GM23338 (cell line): ENCODE measurements at regions not wholly inside any gene's neighbourhood (a gene's known extent, or its start where the extent isn't known, plus 50 kb on each side); places are given as distances from the start of the nearest gene placed in this dataset.

Experiments used
- ATAC-seq: fragments of 200-7000 bp; cut with Tn5 transposase; 3 replicates; pipeline ENCODE4 v1.9.1; 2020
- DNase-seq: peaks from one replicate; pipeline ENCODE4 v3.0.0-alpha.2; 2015; ENCODE audit warnings: low spot score
- H2AFZ ChIP-seq: fragments of 200-600 bp; sonication (generic); 2 replicates; pipeline ENCODE4 v1.8.0; 2016; ENCODE audit warnings: antibody characterized with exemption, mild to moderate bottlenecking, moderate library complexity
- H3F3A ChIP-seq: fragments of 200-600 bp; sonication (generic); replicated peaks from 2 replicates; pipeline ENCODE4 v1.8.0; 2017; ENCODE audit warnings: antibody characterized with exemption, mixed run types, low read depth
- H3K27ac ChIP-seq: fragments of 200-600 bp; sonication (generic); 2 replicates; pipeline ENCODE4 v1.6.1; 2016; ENCODE audit warnings: low read depth
- H3K27me3 ChIP-seq: fragments of 200-600 bp; sonication (generic); 2 replicates; pipeline ENCODE4 v1.8.0; 2016; ENCODE audit warnings: mild to moderate bottlenecking, mixed run types, moderate library complexity; ENCODE audit not compliant: insufficient read depth
- H3K36me3 ChIP-seq: fragments of 200-600 bp; sonication (generic); 2 replicates; pipeline ENCODE4 v1.8.0; 2016; ENCODE audit warnings: mild to moderate bottlenecking; ENCODE audit not compliant: insufficient read depth
- H3K4me1 ChIP-seq: fragments of 200-600 bp; sonication (generic); 2 replicates; pipeline ENCODE4 v1.8.0; 2016; ENCODE audit warnings: mild to moderate bottlenecking, moderate library complexity; ENCODE audit not compliant: insufficient read depth
- H3K4me2 ChIP-seq: fragments of 200-600 bp; sonication (generic); 2 replicates; pipeline ENCODE4 v1.7.1; 2017; ENCODE audit warnings: mixed run types
- H3K4me3 ChIP-seq: fragments of 200-600 bp; sonication (generic); 2 replicates; pipeline ENCODE4 v1.6.1; 2016; ENCODE audit warnings: mixed run types
- H3K79me2 ChIP-seq: fragments of 200-600 bp; sonication (generic); replicated peaks from 2 replicates; pipeline ENCODE4 v1.8.0; 2017; ENCODE audit warnings: mild to moderate bottlenecking; ENCODE audit not compliant: insufficient read depth
- H3K9me2 ChIP-seq: fragments of 200-600 bp; sonication (generic); 2 replicates; pipeline ENCODE4 v1.8.0; 2017; ENCODE audit not compliant: insufficient read depth
- H4K20me1 ChIP-seq: fragments of 200-600 bp; sonication (generic); replicated peaks from 2 replicates; pipeline ENCODE4 v1.8.0; 2017; ENCODE audit warnings: mild to moderate bottlenecking; ENCODE audit not compliant: insufficient read depth
- H3K27ac Mint-ChIP-seq: 2 replicates; pipeline ENCODE4 v1.8.0; 2020; ENCODE audit warnings: inconsistent platforms, mild to moderate bottlenecking, moderate library complexity, mixed read lengths
- H3K27me3 Mint-ChIP-seq: 3 replicates; pipeline ENCODE4 v1.8.0; 2022; ENCODE audit warnings: low read depth, mild to moderate bottlenecking, moderate library complexity, mixed read lengths, inconsistent platforms; ENCODE audit not compliant: insufficient read depth, poor library complexity
- H3K36me3 Mint-ChIP-seq: 3 replicates; pipeline ENCODE4 v1.8.0; 2021; ENCODE audit warnings: low read depth, mild to moderate bottlenecking, inconsistent platforms, moderate library complexity, mixed read lengths
- H3K4me1 Mint-ChIP-seq: 3 replicates; pipeline ENCODE4 v1.8.0; 2020; ENCODE audit warnings: mild to moderate bottlenecking, inconsistent platforms, mixed read lengths
- H3K4me3 Mint-ChIP-seq: 3 replicates; pipeline ENCODE4 v1.8.0; 2021; ENCODE audit warnings: moderate library complexity, mild to moderate bottlenecking, inconsistent platforms, mixed read lengths
- H3K9me3 Mint-ChIP-seq: 3 replicates; pipeline ENCODE4 v1.8.0; 2020; ENCODE audit warnings: moderate library complexity, mild to moderate bottlenecking, inconsistent platforms, mixed read lengths
- CREB1 ChIP-seq: fragments of 250-450 bp; sonication (Bioruptor Pico); IDR thresholded peaks from 2 replicates; pipeline ENCODE4 v1.5.0; 2020; ENCODE audit warnings: low read depth, mild to moderate bottlenecking, moderate library complexity
- EZH2 ChIP-seq: fragments of 200-600 bp; sonication (generic); IDR thresholded peaks from one replicate; pipeline ENCODE4 v1.8.0; 2017; ENCODE audit warnings: antibody characterized with exemption, mild to moderate bottlenecking, low read depth; ENCODE audit not compliant: unreplicated experiment
- EZH2phosphoT487 ChIP-seq: fragments of 200-600 bp; sonication (generic); IDR thresholded peaks from one replicate; pipeline ENCODE4 v1.8.1; 2018; ENCODE audit warnings: antibody characterized with exemption; ENCODE audit not compliant: unreplicated experiment
- JUNB ChIP-seq: IDR thresholded peaks from one replicate; pipeline ENCODE4 v1.6.1; 2016; ENCODE audit warnings: antibody characterized with exemption; ENCODE audit not compliant: unreplicated experiment
- NANOG ChIP-seq: IDR thresholded peaks from 2 replicates; pipeline ENCODE4 v1.6.1; 2016; ENCODE audit warnings: antibody characterized with exemption, borderline replicate concordance
- POLR2AphosphoS5 ChIP-seq: IDR thresholded peaks from 2 replicates; pipeline ENCODE4 v1.6.1; 2016; ENCODE audit warnings: antibody characterized with exemption, low read depth
- STAT1 ChIP-seq: IDR thresholded peaks from one replicate; pipeline ENCODE4 v1.6.1; 2016; ENCODE audit warnings: antibody characterized with exemption; ENCODE audit not compliant: unreplicated experiment
- ZNF114 ChIP-seq: fragments of 250-450 bp; sonication (Bioruptor Pico); IDR thresholded peaks from 2 replicates; pipeline ENCODE4 v1.5.0; 2020; ENCODE audit warnings: mild to moderate bottlenecking, moderate library complexity
- ZNF331 ChIP-seq: fragments of 250-450 bp; sonication (Bioruptor Pico); IDR thresholded peaks from 2 replicates; pipeline ENCODE4 v1.5.0; 2020; ENCODE audit warnings: low read depth, mild to moderate bottlenecking, moderate library complexity
- TF ChIP-seq, protein P1 (sequence below), 2 experiments: fragments of 200-600 bp in 1 of 2; sonication (generic) in 1 of 2; conservative IDR thresholded peaks; 2 replicates each; pipeline versions ENCODE4 v1.5.1 to v1.6.1; 2016 to 2017; ENCODE audit warnings: antibody characterized with exemption in 2 of 2, low read depth in 2 of 2, mild to moderate bottlenecking in 2 of 2, moderate library complexity in 1 of 2
- TF ChIP-seq, protein P2 (sequence below): IDR thresholded peaks from 2 replicates; pipeline ENCODE4 v1.6.1; 2016; ENCODE audit warnings: antibody characterized with exemption

DNA sequence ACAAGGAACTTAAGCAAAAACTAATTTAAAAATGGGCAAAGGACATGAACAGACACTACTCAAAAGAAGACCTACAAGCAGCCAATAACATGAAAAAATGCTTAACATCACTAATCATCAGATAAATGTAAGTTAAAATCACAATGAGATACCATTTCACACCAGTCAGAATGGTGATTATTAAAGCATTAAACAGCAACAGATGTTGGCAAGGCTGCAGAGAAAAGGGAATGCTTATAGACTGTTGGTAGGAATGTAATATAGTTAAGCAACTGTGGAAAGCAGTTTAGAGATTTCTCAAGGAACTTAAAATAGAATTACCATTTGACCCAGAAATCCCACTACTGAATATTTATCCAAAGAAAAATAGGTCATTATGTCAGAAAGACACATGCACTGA, 482.2 kb downstream of the SQOR start (continued):
- TF ChIP-seq, protein P1, sequence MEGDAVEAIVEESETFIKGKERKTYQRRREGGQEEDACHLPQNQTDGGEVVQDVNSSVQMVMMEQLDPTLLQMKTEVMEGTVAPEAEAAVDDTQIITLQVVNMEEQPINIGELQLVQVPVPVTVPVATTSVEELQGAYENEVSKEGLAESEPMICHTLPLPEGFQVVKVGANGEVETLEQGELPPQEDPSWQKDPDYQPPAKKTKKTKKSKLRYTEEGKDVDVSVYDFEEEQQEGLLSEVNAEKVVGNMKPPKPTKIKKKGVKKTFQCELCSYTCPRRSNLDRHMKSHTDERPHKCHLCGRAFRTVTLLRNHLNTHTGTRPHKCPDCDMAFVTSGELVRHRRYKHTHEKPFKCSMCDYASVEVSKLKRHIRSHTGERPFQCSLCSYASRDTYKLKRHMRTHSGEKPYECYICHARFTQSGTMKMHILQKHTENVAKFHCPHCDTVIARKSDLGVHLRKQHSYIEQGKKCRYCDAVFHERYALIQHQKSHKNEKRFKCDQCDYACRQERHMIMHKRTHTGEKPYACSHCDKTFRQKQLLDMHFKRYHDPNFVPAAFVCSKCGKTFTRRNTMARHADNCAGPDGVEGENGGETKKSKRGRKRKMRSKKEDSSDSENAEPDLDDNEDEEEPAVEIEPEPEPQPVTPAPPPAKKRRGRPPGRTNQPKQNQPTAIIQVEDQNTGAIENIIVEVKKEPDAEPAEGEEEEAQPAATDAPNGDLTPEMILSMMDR (conservative IDR thresholded peaks at IDR 0.05; ENCODE audit: low read depth in 2 of 2): no peak
- no peak for TF ChIP-seq ZNF331 (CRISPR knock-in tag)
- no peak for TF ChIP-seq NANOG
- TF ChIP-seq ZNF114 (CRISPR knock-in tag): no peak

DNA sequence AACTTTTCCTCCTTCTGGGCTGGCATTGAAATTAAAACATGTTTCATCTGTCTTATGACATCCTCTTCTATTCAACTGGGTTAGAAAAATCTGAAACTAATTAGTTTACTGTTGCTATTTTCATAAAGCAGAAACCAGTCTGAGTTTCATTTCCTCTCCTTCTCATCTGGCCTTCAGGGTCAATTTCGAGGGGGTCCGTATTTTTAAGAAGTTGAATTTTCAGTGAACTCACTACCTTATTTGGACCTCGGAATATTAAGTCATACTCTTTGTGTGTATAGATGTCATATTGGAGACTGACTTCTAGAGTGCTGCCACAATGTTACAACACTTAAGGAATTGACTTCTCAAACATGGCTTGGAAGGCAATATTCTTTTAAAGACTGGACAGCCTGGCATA, 485.9 kb downstream of the SQOR start:
- Mint-ChIP-seq H3K4me3 (no peak overlapping the region), H3K4me1 (no peaks in the 10 kb centered on the region), H3K27ac (no peak overlapping the region), H3K27me3 (no peaks in the 10 kb centered on the region), H3K9me3 (peaks cover 85% of the 10 kb centered on the region), H3K36me3 (peaks cover 14% of the 10 kb centered on the region)
- Histone ChIP-seq H3K9me2 (no peaks in the 10 kb centered on the region), H3K27ac (no peak overlapping the region), H3K36me3 (no peaks in the 10 kb centered on the region), H3K4me1 (peaks cover 6% of the 10 kb centered on the region; the same call in 1 of the 2 replicates), H3F3A (no peaks in the 10 kb centered on the region), H3K27me3 (no peaks in the 10 kb centered on the region), H4K20me1 (no peaks in the 10 kb centered on the region), H3K79me2 (no peaks in the 10 kb centered on the region), H2AFZ (no peak overlapping the region), H3K4me2 (no peak overlapping the region), H3K4me3 (no peak overlapping the region)
- DNase-seq (no peak), ATAC-seq (no peak)
- TF ChIP-seq EZH2phosphoT487 (no peak), POLR2AphosphoS5 (no peak), EZH2 (no peak), STAT1 (no peak)
- TF ChIP-seq, protein P2, sequence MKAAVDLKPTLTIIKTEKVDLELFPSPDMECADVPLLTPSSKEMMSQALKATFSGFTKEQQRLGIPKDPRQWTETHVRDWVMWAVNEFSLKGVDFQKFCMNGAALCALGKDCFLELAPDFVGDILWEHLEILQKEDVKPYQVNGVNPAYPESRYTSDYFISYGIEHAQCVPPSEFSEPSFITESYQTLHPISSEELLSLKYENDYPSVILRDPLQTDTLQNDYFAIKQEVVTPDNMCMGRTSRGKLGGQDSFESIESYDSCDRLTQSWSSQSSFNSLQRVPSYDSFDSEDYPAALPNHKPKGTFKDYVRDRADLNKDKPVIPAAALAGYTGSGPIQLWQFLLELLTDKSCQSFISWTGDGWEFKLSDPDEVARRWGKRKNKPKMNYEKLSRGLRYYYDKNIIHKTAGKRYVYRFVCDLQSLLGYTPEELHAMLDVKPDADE: no peak

- H4K20me1 ChIP-seq: no peaks in the 10 kb centered on the region
- H3K79me2 ChIP-seq: no peaks in the 10 kb centered on the region
- H3F3A ChIP-seq: no peaks in the 10 kb centered on the region
- no peak overlapping the region for H3K27ac ChIP-seq
- H3K4me1 ChIP-seq: peaks cover 6% of the 10 kb centered on the region; the same call in 1 of the 2 replicates
- no peak overlapping the region for H3K27ac Mint-ChIP-seq
- DNase-seq: no peak
- H3K9me2 ChIP-seq: no peaks in the 10 kb centered on the region
- H3K4me3 Mint-ChIP-seq: no peak overlapping the region
- H2AFZ ChIP-seq: no peak overlapping the region
- H3K4me3 ChIP-seq: no peak overlapping the region
- ATAC-seq: no peak
- H3K36me3 Mint-ChIP-seq: peaks cover 14% of the 10 kb centered on the region
- H3K4me2 ChIP-seq: no peak overlapping the region
- TF ChIP-seq EZH2phosphoT487: no peak
- TF ChIP-seq, protein P2: no peak
- no peak for TF ChIP-seq JUNB
- no peak for TF ChIP-seq CREB1 (CRISPR knock-in tag)
- TF ChIP-seq STAT1: no peak
- no peak for TF ChIP-seq POLR2AphosphoS5
- H3K9me3 Mint-ChIP-seq: peaks cover 86% of the 10 kb centered on the region
- H3K4me1 Mint-ChIP-seq: no peaks in the 10 kb centered on the region
- H3K36me3 ChIP-seq: no peaks in the 10 kb centered on the region
- no peaks in the 10 kb centered on the region for H3K27me3 ChIP-seq
- H3K27me3 Mint-ChIP-seq: no peaks in the 10 kb centered on the region
Observed at GRCh38 chr15:46121441-46121840, 486.6 kb downstream of the SQOR start.
